ELF-1 (cell line): ENCODE measurements at regions not wholly inside any gene's neighbourhood (a gene's known extent, or its start where the extent isn't known, plus 50 kb on each side); places are given as distances from the start of the nearest gene placed in this dataset.
"Not testable (repeated sequence)": the region's sequence is repeated elsewhere in the genome, so short reads cannot be mapped to it uniquely, and the experiment has no call there.

ENCODE experiments used
- DNase-seq: peaks from one replicate; pipeline ENCODE4 v3.0.0-alpha.2; 2016; ENCODE audit warnings: low read depth, low spot score

- no peak for DNase-seq
These were observed 79.8 kb downstream of the ZNF92 start for GRCh38 chr7:65453341-65454030.

GRCh38 chr7:65454469-65454868, 80.8 kb downstream of the ZNF92 start:
- no peak for DNase-seq

- not testable (repeated sequence) for DNase-seq
These were observed 81.4 kb downstream of the ZNF92 start for GRCh38 chr7:65455050-65455449.

- DNase-seq = no peak
These were observed 84.0 kb downstream of the ZNF92 start for GRCh38 chr7:65457705-65458104.

- no peak for DNase-seq
These were observed 85.8 kb downstream of the ZNF92 start for GRCh38 chr7:65459438-65459837.

GRCh38 chr7:65462148-65462716, 88.6 kb downstream of the ZNF92 start:
- DNase-seq = no peak

GRCh38 chr7:65463184-65463583, 89.5 kb downstream of the ZNF92 start:
- no peak for DNase-seq

- DNase-seq = not testable (repeated sequence)
These were observed 96.4 kb downstream of the ZNF92 start for GRCh38 chr7:65469919-65470558.

- DNase-seq = no peak
These were observed 97.9 kb downstream of the ZNF92 start for GRCh38 chr7:65471587-65471986.

GRCh38 chr7:65475040-65475726, 101.5 kb downstream of the ZNF92 start:
- DNase-seq = no peak

GRCh38 chr7:65475734-65476319, 102.2 kb downstream of the ZNF92 start:
- no peak for DNase-seq

- DNase-seq = peak; percentile 70
These were observed 103.7 kb downstream of the ZNF92 start for GRCh38 chr7:65477326-65477725.

- no peak for DNase-seq
These were observed 115.7 kb downstream of the ZNF92 start for GRCh38 chr7:65489260-65489767.

- not testable (repeated sequence) for DNase-seq
These were observed 123.0 kb downstream of the ZNF92 start for GRCh38 chr7:65496697-65497096.

GRCh38 chr7:65503434-65504152, 129.9 kb downstream of the ZNF92 start:
- no peak for DNase-seq

- not testable (repeated sequence) for DNase-seq
These were observed 131.1 kb downstream of the ZNF92 start for GRCh38 chr7:65504504-65505319.

GRCh38 chr7:65505320-65505633, 131.6 kb downstream of the ZNF92 start:
- DNase-seq = not testable (repeated sequence)

- peak; percentile 18 for DNase-seq
These were observed 135.1 kb downstream of the ZNF92 start for GRCh38 chr7:65508581-65509367.

GRCh38 chr7:65509368-65510186, 135.9 kb downstream of the ZNF92 start:
- DNase-seq = peak; percentile 32
